Osteoblast (primary cell): ENCODE measurements at regions not wholly inside any gene's neighbourhood (a gene's known extent, or its start where the extent isn't known, plus 50 kb on each side); places are given as distances from the start of the nearest gene placed in this dataset.

Experiments used
- DNase-seq: peaks from one replicate; pipeline ENCODE4 v3.0.0; 2011; ENCODE audit warnings: low spot score, mixed read lengths; ENCODE audit not compliant: insufficient read length; ENCODE audit errors: missing footprints
- H2AFZ ChIP-seq: 2 replicates; pipeline ENCODE4 v1.6.0; 2011; ENCODE audit warnings: mild to moderate bottlenecking, low read length
- H3K27ac ChIP-seq: 2 replicates; pipeline ENCODE4 v1.5.1; 2011; ENCODE audit warnings: mild to moderate bottlenecking, low read depth, low read length, moderate library complexity
- H3K27me3 ChIP-seq: 2 replicates; pipeline ENCODE4 v1.6.0; 2012; ENCODE audit warnings: mild to moderate bottlenecking, control low read depth, inconsistent platforms, low read length, moderate library complexity; ENCODE audit not compliant: insufficient read depth
- H3K36me3 ChIP-seq: 2 replicates; pipeline ENCODE4 v1.5.1; 2011; ENCODE audit warnings: mild to moderate bottlenecking, low read length, control low read depth, moderate library complexity; ENCODE audit not compliant: insufficient read depth
- H3K4me1 ChIP-seq: 2 replicates; pipeline ENCODE4 v1.5.1; 2011; ENCODE audit warnings: mild to moderate bottlenecking, low read length, control low read depth, moderate library complexity; ENCODE audit not compliant: insufficient read depth
- H3K4me2 ChIP-seq: 2 replicates; pipeline ENCODE4 v1.6.0; 2011; ENCODE audit warnings: mild to moderate bottlenecking, low read length; ENCODE audit not compliant: insufficient read depth
- H3K4me3 ChIP-seq: fragments of 200-600 bp; sonication (generic); 3 replicates; pipeline ENCODE4 v1.5.1; 2012; ENCODE audit warnings: mild to moderate bottlenecking, low read length, inconsistent platforms; ENCODE audit not compliant: insufficient read depth
- H3K79me2 ChIP-seq: 2 replicates; pipeline ENCODE4 v1.6.0; 2012; ENCODE audit warnings: mild to moderate bottlenecking, low read length, control low read depth, inconsistent platforms; ENCODE audit not compliant: insufficient read depth
- H3K9me3 ChIP-seq: 2 replicates; pipeline ENCODE4 v1.5.1; 2011; ENCODE audit warnings: low read depth, low read length, control low read depth
- H4K20me1 ChIP-seq: 2 replicates; pipeline ENCODE4 v1.6.0; 2012; ENCODE audit warnings: mild to moderate bottlenecking, low read length, control low read depth; ENCODE audit not compliant: insufficient read depth
- TF ChIP-seq, protein P1 (sequence below): IDR thresholded peaks from 2 replicates; pipeline ENCODE4 v1.5.1; 2011; ENCODE audit warnings: mild to moderate bottlenecking, low read depth, low read length, moderate library complexity; ENCODE audit errors: extremely low read depth

DNA sequence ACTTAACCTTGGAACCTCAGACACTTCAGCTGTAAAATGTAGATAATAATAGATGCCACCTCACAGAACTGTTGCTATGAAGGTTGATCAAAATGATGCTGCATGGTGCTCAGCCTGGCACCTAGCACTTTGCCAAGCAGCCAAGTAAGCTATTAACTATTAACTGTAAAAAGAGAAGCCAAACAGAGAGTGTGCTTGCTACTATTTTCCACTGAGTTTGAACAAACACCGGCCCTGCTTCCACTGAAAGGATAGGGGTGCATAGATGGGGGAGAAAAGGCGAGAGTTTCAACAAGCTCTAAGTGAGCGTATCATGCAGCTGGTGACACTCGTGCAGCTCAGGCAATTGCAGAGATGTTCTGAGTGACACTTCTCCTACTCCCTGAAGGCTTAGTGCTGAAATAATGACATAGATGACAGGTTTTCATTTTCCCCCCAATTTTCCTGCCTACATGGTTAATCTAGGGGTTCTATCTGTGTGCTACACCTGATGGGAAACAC lies 78.2 kb downstream of the GPR88 start:
- H3K36me3 ChIP-seq: no peaks in the 10 kb centered on the region
- no peak overlapping the region for H3K27ac ChIP-seq
- no peaks in the 10 kb centered on the region for H4K20me1 ChIP-seq
- H3K4me3 ChIP-seq: no peak overlapping the region
- no peaks in the 10 kb centered on the region for H3K9me3 ChIP-seq
- no peaks in the 10 kb centered on the region for H3K79me2 ChIP-seq
- no peak overlapping the region for H3K4me2 ChIP-seq
- H3K4me1 ChIP-seq: peaks cover 17% of the 10 kb centered on the region
- no peaks in the 10 kb centered on the region for H3K27me3 ChIP-seq
- TF ChIP-seq, protein P1, sequence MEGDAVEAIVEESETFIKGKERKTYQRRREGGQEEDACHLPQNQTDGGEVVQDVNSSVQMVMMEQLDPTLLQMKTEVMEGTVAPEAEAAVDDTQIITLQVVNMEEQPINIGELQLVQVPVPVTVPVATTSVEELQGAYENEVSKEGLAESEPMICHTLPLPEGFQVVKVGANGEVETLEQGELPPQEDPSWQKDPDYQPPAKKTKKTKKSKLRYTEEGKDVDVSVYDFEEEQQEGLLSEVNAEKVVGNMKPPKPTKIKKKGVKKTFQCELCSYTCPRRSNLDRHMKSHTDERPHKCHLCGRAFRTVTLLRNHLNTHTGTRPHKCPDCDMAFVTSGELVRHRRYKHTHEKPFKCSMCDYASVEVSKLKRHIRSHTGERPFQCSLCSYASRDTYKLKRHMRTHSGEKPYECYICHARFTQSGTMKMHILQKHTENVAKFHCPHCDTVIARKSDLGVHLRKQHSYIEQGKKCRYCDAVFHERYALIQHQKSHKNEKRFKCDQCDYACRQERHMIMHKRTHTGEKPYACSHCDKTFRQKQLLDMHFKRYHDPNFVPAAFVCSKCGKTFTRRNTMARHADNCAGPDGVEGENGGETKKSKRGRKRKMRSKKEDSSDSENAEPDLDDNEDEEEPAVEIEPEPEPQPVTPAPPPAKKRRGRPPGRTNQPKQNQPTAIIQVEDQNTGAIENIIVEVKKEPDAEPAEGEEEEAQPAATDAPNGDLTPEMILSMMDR: no peak
- DNase-seq: no peak
- H2AFZ ChIP-seq: peak overlapping the region; percentile 42

DNA sequence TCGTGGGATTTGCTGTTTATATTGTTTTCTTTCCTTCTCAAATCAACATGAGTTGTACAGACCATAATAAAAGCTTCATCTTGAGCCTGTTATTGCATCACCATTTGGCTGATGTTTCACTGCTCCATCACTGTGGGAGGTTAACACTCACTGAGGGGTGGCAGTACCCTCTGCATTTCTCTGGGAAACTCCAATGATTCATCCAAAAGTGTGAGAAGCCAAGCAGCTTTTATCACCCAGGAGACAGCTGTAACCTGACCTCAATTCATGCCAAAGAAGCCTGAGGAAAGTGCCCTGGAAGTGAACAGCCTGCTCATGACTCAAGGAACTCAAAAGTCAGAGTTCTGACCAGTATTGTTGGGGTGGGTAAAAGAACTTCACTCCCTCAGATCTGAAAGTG lies 84.1 kb downstream of the GPR88 start:
- Histone ChIP-seq H3K36me3 (no peaks in the 10 kb centered on the region), H2AFZ (no peak overlapping the region), H3K27me3 (no peaks in the 10 kb centered on the region), H3K27ac (peak overlapping the region; percentile 99), H3K4me2 (peak overlapping the region; percentile 51), H3K4me3 (no peak overlapping the region), H4K20me1 (no peaks in the 10 kb centered on the region), H3K9me3 (no peaks in the 10 kb centered on the region), H3K79me2 (no peaks in the 10 kb centered on the region), H3K4me1 (peaks cover 58% of the 10 kb centered on the region)
- peak; percentile 85 for DNase-seq
- TF ChIP-seq, protein P1: no peak

DNA sequence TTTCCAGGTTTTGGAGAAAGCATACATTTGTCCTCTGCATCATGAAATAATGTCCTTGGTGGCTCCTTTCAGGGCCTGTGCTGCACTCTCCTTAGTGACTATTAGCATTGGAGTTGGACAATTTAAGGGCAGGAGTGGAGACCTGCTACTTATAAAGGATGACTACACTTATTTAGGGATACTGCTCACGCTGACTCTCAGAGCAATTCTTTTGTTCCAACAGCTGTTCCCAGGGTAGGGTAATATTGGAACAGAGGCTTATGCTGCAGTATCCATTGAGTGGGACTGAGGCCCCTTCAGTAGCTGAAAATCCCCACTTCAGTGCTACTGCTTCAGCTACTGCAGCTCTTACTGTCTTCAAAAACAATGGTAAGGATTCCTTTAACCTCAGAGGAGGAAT lies 84.6 kb downstream of the GPR88 start:
- H4K20me1 ChIP-seq: no peaks in the 10 kb centered on the region
- H3K4me2 ChIP-seq: peak overlapping the region; percentile 51
- TF ChIP-seq, protein P1: no peak
- DNase-seq: no peak
- peak overlapping the region; percentile 99 for H3K27ac ChIP-seq
- no peaks in the 10 kb centered on the region for H3K27me3 ChIP-seq
- H3K4me1 ChIP-seq: peaks cover 63% of the 10 kb centered on the region
- H2AFZ ChIP-seq: no peak overlapping the region
- no peak overlapping the region for H3K4me3 ChIP-seq
- no peaks in the 10 kb centered on the region for H3K79me2 ChIP-seq
- H3K9me3 ChIP-seq: no peaks in the 10 kb centered on the region
- H3K36me3 ChIP-seq: no peaks in the 10 kb centered on the region

DNA sequence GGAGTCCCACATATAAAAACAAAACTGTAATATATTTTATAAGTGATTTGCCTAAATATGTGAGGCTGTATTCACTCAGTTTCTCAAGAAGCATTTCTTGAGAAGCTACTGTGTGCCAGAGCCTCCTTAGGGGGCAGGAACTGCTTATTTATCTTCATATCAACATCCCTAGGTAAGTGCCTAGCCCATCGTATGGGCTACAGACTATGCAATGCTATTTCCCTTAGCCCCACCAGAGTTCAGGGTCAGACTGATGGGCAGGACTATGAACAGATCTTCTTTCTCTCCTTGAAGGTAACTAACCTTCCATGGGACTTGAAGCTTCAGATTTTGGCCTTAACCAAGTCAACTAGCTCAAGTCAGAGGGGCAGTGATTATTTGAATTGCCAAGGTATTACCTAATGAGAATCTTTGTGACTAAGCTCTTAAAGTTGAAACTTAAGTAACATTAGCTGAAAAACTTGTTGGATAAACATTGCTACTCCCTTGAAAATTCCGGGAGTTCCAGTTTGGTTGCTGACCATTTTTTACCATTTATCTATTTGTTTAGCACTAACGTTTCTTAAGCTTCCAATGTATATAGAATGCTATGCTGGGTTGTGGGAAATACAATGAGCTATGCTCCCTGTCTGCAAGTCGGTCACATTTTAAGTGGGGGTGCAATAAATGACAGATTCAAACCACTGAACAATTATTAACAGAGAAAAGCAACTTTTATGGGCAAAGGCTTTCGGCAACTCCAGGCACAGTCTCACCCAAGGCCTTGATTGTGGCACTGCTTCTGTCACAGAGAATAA lies 85.2 kb downstream of the GPR88 start:
- peak overlapping the region; percentile 39 for H2AFZ ChIP-seq
- H3K4me1 ChIP-seq: peaks cover 69% of the 10 kb centered on the region
- no peaks in the 10 kb centered on the region for H3K36me3 ChIP-seq
- TF ChIP-seq, protein P1: no peak
- no peaks in the 10 kb centered on the region for H3K9me3 ChIP-seq
- H3K4me2 ChIP-seq: peak overlapping the region; percentile 51
- no peaks in the 10 kb centered on the region for H3K79me2 ChIP-seq
- no peaks in the 10 kb centered on the region for H4K20me1 ChIP-seq
- peak overlapping the region; percentile 99 for H3K27ac ChIP-seq
- no peak overlapping the region for H3K4me3 ChIP-seq
- DNase-seq: no peak
- no peaks in the 10 kb centered on the region for H3K27me3 ChIP-seq
